Lower leg skin (tissue), 3 donors: ENCODE measurements at regions not wholly inside any gene's neighbourhood (a gene's known extent, or its start where the extent isn't known, plus 50 kb on each side); places are given as distances from the start of the nearest gene placed in this dataset.

Experiments used
- CTCF ChIP-seq, 3 donors: fragments of 450-650 bp; IDR thresholded peaks; one replicate each; pipeline ENCODE4 v1.5.1; 2016; ENCODE audit warnings: antibody characterized with exemption in 3 of 3, mild to moderate bottlenecking in 3 of 3, moderate library complexity in 2 of 3
- POLR2A ChIP-seq, 2 donors: fragments of 450-650 bp; IDR thresholded peaks; one replicate each; pipeline ENCODE4 v1.6.1; 2016 to 2017; ENCODE audit warnings: antibody characterized with exemption in 2 of 2, mild to moderate bottlenecking in 1 of 2, moderate library complexity in 1 of 2

GRCh38 chr9:87435189-87435880, 62.3 kb upstream of the DAPK1 start:
- TF ChIP-seq CTCF (IDR thresholded peaks at IDR 0.05) (no peak), POLR2A (IDR thresholded peaks at IDR 0.05) (no peak)
